ENCODE measurements at regions not wholly inside any gene's neighbourhood (a gene's known extent, or its start where the extent isn't known, plus 50 kb on each side); places are given as distances from the start of the nearest gene placed in this dataset.
"Not testable (repeated sequence)": the region's sequence is repeated elsewhere in the genome, so short reads cannot be mapped to it uniquely, and the experiment has no call there.

- no peak for TF ChIP-seq CTCF (IDR thresholded peaks at IDR 0.05; ENCODE audit: insufficient read depth, low read depth, low read length)
- H3K4me3 ChIP-seq (ENCODE audit: low read depth, low read length): no peak overlapping the region
- DNase-seq (ENCODE audit: low read depth): no peak
Observed at GRCh38 chr3:106317141-106318055, 448.6 kb upstream of the CBLB start.

GRCh38 chr3:106321438-106321837 is 452.6 kb upstream of the CBLB start:
- H3K4me3 ChIP-seq (ENCODE audit: low read depth, low read length); DNase-seq (ENCODE audit: low read depth): not testable (repeated sequence)

- no peak overlapping the region for H3K4me3 ChIP-seq (ENCODE audit: low read depth, low read length)
- no peak for DNase-seq (ENCODE audit: low read depth)
- TF ChIP-seq CTCF (IDR thresholded peaks at IDR 0.05; ENCODE audit: insufficient read depth, low read depth, low read length): no peak
Observed at GRCh38 chr3:106323586-106323985, 454.8 kb upstream of the CBLB start.

- no peak for TF ChIP-seq CTCF (IDR thresholded peaks at IDR 0.05; ENCODE audit: insufficient read depth, low read depth, low read length)
- no peak overlapping the region for H3K4me3 ChIP-seq (ENCODE audit: low read depth, low read length)
- no peak for DNase-seq (ENCODE audit: low read depth)
Observed at GRCh38 chr3:106326941-106327695, 458.3 kb upstream of the CBLB start.

GRCh38 chr3:106327696-106328025 is 458.8 kb upstream of the CBLB start:
- no peak for TF ChIP-seq CTCF (IDR thresholded peaks at IDR 0.05; ENCODE audit: insufficient read depth, low read depth, low read length)
- no peak overlapping the region for H3K4me3 ChIP-seq (ENCODE audit: low read depth, low read length)
- DNase-seq (ENCODE audit: low read depth): no peak

- no peak for DNase-seq (ENCODE audit: low read depth)
- TF ChIP-seq CTCF (IDR thresholded peaks at IDR 0.05; ENCODE audit: insufficient read depth, low read depth, low read length): no peak
- H3K4me3 ChIP-seq (ENCODE audit: low read depth, low read length): no peak overlapping the region
Observed at GRCh38 chr3:106328224-106328623, 459.4 kb upstream of the CBLB start.

DNA sequence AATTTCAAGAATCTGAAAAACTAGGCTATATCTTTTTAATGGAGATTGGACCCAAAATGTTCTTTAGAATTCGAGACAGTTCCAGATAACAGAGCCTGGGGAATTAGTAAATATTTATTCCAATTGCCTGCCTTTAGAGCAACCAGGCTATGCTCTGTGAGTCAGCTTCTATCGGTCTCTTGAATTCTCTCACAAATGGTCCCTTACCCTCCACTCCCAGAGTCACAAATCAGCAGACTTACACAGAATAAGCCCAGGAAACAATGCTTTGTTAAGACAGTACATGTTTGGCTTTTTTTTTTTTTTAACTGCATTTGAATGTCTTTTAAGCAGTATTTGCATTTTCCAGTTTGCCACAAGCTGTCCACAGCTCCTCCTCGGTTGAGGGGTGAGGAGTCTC is 460.7 kb upstream of the CBLB start:
- no peak for DNase-seq (ENCODE audit: low read depth)
- no peak overlapping the region for H3K4me3 ChIP-seq (ENCODE audit: low read depth, low read length)
- TF ChIP-seq CTCF (IDR thresholded peaks at IDR 0.05; ENCODE audit: insufficient read depth, low read depth, low read length): no peak
